Brain pericyte (primary cell): ENCODE measurements at regions not wholly inside any gene's neighbourhood (a gene's known extent, or its start where the extent isn't known, plus 50 kb on each side); places are given as distances from the start of the nearest gene placed in this dataset.
"Not testable (repeated sequence)": the region's sequence is repeated elsewhere in the genome, so short reads cannot be mapped to it uniquely, and the experiment has no call there.

Experiments used
- DNase-seq: peaks from one replicate; pipeline ENCODE4 v3.0.0-alpha.2; 2012; ENCODE audit warnings: low read depth, low spot score

DNA sequence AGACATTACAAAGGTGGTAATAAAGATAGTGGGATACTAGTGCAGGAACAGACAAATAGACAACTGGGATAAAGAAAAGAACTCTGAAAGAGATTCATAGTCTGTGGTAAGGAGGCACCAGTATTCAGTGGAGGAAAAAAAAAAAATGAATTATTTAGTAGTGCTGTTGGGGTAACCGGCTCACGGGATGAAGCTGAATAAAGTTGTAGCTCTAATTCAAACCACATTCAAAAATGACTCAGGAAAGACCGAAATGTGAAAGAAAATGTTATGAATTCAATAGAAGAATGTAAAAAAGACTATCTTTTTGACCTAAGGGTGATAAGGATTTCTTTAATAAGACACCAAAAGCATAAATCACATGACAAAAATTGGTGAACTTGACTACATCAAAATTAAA is 83.1 kb upstream of the HABP2 start:
- no peak for DNase-seq

DNA sequence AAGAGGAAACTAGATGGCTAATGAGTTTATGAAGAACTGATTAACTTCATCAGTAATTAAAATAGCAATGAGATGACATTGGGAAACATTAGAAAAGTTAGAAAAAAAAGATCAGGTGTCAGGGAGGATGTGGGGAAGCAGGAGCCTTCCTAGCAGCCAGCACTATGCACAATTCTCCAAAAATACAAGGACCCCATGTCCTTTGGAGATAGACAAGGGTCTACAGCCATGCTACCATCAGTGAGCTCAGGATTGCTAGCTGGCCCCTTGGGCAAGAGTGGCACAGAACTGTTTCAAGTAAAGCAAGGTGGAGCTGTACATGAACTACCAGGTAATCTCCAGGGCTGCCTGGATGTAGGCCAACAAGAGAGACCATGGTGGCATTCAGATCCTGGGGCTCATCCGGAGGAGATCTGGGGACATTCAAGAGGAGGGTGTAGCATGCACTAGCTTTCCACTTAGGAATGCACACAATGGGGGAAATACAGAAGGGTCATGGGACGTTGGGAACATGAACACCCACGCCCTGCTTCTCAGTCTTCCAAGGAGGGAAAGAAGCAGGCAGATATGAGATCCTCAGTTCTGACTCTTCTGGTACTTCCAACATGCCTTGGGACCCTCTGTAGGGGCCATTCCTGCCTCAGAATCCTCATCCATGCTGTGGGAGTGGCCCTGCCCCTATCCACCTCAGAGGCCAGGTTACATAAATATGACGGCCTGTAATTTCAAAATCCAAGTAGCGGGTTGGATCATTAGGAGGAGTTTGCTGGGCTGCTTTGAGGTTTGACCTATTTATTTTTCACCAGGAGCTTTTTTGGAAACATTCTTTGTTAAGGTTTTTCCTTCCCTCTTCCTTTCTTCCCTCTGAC is 82.2 kb upstream of the HABP2 start:
- no peak for DNase-seq

DNA sequence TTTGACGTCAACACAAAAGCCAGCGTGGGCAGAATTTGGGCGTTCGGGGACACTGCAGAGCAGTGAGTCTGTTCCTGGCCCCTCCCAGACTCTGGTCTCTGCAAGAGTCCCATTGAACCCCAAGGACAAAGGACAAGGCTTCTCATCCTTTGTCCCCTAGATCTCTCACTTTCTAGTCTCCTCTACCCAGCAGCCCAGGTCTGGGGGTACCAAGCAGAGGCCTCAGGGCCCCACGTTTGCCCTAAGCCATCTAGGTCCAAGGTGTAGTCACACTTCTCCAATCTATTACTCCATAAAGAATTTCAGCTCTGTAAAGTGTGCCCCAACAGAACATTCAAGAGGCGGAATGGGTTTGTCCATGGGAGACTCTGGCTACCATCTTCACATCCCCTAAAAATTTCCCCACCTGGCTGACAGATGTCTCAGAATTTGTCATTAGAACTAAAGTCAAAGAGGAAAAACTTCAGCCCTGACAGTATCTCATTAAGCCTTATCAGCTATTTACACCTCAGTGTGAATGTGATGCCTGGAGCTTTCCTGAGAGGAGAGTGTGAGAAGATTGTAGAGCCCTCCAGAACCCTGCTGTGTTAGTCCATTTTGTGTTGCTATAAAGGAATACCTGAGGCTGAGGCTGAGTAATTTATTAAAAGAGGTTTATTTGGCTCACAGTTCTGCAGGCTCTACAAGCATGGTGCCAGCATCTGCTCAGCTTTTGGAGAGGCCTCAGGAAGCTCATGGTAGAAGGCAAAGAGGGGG is 81.4 kb upstream of the HABP2 start:
- no peak for DNase-seq

DNA sequence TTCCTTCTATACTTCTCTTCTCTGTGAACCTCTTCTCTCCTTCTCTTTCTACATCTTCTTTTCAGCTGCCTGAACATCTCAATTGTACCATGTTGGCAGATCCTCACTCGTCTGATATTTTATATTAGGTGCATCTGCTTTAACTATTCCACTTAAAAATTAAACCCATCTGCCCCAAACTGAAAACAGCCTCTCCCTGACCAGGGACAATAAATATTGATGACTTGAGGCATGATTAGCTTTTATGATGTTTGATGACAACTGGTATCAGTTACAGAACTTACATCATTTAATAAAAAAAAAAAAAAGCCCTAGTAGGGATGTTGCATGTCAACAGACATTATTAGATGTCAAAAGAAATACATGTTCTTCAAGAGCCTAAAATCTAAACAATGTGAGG is 79.8 kb upstream of the HABP2 start:
- DNase-seq = no peak

DNA sequence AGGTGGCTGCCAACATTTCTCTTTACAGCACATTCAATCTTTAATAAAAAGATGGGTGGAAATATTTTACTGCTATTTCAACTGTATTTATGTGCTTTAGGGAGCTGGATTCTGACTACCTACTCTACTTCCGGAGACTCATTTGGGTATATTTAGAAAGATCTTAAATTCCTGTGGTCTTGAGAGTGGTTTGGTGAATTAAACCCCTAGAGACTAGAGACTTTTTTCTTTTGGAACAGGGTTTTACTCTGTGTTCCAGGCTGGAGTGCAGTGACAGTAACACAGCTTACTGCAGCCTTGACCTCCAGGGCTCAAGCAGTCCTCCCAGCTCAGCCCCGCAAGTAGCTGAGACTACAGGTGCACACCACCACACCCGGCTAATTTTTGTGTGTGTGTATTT is 79.0 kb upstream of the HABP2 start:
- no peak for DNase-seq

DNA sequence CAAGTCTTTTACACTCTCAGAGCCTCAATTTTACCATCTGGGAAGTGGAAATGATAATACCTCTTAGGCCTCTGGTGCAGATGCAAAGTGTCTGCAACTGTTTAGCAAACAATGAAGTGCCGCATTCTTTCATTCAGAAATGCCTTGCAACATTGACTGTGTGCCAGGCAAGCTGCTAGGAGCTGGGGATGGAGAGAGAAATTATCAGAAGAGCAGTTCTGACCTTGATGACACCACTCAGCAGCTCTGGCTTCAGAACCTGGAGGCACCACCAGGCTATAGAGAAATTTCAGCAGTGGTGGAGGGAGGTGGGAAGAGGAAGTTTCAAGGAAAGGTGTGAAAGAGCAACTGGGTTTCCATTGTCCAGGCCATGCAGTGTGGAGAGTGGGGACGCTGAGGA is 78.1 kb upstream of the HABP2 start:
- DNase-seq = no peak

DNA sequence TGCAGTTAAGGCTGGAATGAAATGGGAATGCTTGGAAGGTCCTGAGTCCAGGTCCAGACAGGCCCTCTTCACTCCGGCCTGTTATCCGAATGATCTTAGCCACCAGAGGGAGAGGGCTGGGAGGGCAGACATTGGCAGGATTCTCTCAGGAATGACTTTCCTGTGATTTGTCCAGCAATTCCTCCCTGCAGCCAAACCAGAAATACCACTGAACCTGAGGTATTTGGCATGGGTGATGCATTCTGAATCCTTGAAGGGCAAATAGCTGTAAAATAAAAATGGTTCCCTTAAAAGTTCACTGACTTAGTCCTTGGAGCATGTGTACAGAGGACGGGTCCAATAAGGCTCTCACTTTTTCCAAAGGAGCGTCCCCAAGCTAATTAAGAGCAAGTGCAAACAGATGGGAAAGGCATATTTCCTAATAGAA is 77.5 kb upstream of the HABP2 start:
- DNase-seq = no peak

DNA sequence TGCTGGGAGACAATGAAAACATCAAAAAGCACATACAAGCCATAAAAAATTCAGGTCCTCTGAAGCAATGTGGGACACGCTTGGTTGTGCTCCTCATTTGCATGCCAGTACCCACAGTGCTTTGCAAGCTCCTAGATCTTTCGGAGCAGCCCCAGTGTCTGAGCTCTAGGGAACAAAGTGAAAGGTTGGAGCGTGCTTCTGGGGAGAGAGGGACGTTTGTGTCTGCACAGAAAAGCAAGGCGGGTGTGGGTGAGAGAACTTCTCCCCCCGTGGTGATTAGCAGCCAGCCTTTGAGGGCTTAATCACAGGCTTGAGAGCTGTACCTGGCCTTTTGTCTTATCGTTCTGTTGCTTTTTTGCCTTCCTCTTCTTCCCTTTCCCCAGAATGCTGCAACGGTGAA is 76.7 kb upstream of the HABP2 start:
- DNase-seq = no peak

DNA sequence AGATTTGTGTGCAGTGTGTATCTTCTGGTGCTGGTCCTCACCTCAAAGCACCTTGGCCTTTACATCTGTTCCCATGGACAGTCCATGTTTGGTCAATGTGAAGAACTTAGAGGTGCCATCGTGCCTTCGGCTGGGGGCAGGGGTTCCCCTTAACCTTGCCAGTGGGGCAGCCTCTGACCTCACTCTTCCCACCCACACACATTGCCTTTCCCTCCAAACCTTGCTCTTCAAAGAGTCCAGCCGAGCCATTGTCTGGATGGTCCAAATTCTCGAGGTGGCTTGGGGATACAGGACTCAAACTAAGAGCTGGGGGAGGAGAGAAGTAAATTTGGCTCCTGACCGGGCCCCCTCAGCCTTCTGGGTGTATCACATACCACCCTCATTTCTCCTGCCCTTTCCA is 76.2 kb upstream of the HABP2 start:
- no peak for DNase-seq

DNA sequence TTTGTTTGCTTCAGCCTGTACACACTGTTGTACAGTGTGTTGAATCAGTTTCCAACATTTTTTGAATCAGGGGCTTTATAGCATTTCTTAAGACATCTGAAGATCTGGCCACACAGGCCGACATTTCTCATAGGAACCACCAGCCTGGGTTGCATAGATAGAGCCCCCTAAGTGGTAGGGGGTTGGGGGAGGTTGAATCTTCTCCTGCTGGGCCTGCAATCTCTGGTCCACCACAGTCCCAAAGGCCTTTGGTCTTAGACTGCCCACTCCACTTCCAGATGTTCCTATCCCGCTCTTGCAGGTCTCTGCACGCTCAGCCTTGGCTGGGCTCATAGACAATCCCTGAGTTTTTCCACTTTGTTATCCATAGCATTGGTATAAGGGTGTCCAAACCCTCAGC is 75.4 kb upstream of the HABP2 start:
- DNase-seq = no peak

DNA sequence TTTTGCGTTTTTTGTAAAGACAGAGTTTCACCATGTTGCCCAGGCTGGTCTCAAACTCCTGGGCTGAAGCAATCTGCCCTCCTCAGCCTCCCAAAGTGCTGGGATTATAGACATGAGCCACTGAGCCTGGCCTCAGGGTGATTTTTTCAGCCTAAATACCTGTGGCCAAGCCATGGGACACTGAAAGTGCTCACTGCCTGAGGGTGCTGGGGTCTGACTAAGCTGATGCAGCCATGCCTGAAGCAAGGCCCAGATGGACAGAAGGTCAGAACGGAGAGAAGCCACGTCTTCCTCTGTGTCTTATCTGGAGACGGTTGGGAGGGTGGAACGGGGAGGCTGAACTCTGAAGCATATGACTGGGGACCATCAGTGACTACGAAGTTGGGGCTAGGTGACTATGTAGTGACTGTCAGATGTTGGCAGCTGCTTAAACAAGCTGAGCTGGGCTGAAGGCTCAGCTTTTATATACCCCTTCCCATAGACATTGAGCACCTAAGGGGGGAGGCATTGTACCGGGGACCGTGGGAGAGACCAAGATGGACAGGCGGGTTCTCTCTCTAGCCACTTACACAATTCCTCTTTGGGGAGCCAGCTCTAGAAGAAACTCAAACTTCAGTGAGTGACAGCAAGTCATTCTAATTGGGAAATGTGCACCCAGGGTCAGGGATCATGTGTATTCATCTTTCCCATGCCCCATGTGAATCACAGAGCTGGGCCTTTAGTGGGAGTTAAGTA is 73.3 kb upstream of the HABP2 start:
- DNase-seq = no peak

DNA sequence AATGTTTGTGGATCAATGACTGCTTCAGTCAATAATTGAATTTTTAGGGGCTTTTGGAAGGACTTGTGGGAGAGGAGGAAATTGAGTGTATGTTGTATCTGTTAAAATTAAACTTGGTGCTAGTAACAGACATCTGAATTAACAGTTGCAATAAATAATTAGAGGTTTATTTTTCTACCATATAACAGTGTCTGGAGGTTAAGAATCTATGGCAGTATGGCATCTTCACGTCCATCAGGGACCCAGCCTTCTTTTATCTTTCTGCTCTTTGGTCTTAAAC is 72.8 kb upstream of the HABP2 start:
- no peak for DNase-seq

DNA sequence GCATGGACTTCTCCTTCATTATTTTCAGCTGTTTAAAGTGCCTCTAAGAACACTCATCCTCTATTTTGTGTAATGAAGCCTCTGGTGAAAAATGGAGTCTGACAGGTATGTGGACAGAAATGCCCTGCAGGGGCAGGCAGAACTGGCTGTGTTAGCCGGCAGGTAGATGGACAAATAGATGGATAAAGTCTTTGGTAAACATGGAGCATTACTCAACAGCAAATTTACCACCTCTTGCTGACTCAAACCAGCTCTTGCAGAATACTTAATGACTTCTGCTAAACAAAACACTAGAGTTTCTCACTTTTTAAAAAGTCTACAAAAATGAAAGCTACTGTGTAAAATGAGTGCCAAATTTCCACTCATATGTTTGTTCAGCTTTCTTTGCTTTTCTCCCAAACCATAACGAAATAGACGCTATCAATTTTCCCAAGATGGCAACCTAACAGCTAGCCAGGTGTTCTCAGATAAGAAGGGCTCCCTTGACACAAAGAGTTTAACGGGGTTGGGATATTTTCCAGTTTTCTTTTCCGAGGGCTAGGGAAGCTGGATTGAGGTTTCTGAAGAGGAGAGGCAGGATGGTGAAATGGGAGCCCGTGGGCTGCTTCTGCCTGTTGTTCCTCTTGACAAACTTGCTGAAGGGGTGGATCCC is 71.9 kb upstream of the HABP2 start:
- DNase-seq = no peak

DNA sequence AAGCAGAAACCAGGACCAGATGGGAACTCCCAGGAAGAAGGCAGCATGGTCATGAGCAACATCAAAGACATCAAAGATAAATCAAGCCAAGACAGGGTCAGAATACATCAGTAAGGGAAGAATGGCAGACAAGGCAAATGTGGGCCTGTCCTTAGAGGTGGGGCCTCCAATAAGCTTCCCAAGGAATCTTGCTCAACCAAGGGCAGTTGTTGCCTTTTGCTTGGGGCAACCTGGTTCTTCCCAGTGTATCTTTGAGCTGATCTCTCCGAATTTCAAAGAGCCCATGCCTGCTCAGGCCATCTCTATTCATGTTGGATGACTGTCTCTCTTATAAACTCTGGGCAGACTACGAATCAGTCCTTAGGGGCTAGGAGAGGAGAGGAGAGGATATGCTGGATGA is 68.4 kb upstream of the HABP2 start:
- no peak for DNase-seq

DNA sequence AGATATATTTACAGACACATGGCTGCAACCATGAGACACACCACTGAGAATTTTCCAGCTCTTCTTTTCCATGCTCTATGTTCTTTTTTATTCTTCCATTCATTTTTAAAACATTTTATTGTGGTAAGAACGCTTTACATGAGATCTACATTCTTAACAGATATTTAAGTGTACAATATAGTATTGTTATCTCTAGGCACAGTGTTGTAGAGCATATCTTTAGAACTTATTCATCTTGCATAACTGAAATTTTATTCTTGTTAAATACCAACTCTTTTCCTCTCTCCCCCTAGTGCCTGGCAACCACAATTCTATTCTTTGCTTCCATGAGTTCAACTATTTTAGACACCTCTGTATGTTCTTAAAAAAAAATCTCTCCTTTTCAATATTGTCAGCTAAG is 67.1 kb upstream of the HABP2 start:
- no peak for DNase-seq

DNA sequence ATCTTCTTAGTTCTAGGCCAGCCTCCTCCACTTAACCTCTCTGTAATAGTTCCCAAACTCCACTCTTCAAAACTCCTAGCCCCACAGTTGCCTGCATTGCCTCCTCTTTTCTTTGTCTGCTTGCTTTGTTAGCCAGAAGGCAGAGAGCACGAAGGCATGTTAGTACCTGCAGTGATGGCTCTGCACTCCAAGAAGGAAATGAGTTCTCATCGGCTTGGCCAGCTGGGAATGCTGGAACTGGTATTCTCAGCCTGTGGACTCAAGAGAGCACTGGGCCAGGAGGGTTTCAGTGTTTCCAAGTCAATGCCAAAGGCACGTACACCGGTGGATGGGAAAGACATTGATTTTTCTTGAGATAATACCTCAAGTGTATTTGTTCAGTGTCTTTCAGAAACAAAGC is 66.3 kb upstream of the HABP2 start:
- DNase-seq = no peak

DNA sequence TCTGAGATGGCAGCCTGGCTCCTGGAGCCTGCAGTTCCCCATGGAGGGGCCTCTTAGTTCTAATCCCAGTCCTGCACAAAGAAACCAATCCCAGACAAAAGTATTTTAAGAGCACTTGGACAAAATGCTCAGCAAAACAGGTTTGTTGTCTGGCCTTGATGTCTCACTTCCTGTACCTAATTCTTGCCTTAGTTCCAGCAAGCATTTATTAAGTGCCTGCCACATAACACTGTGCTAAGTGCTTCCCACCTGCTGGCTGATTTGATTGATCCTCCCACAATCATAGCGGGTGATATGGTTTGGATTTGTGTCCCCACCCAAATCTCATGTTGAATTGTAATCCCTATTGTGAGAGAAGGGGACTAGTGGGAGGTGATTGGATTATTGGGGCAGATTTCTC is 65.7 kb upstream of the HABP2 start:
- DNase-seq = no peak

DNA sequence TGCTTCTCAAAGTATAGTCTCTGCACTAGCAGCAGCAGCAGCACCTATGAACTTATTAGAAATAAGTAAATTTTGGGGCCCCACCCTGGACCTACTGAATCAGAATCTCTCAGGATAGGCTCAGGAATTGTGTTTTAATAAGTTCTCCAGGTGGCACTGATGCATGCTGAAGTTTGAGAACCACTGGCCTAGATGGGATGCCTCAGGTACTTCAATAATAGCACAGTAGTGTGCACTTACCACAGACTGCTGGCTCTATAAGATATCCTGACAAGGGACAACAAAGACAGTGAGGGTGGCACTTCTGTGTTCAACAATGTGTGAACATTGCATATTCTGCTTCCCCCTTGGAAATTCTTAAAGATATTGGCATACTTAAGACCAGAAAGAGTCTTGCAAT is 64.7 kb upstream of the HABP2 start:
- DNase-seq = no peak

DNA sequence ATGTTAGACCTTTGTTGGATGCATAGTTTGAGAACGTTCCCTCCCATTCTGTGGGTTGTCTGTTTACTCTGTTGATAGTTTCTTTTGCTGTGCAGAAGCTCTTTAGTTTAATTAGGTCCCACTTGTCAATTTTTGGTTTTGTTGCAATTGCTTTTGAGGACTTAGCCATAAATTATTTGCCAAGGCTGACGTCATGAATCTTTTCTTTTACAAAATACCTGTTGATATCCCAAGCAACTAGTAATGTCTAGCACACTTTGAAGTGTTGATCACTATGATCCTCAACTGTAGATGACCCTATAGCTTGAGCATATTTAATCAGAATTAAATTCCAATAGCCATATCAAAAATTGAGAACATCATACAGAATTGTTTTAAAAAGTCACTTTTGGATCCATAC is 63.3 kb upstream of the HABP2 start:
- DNase-seq = not testable (repeated sequence)

DNA sequence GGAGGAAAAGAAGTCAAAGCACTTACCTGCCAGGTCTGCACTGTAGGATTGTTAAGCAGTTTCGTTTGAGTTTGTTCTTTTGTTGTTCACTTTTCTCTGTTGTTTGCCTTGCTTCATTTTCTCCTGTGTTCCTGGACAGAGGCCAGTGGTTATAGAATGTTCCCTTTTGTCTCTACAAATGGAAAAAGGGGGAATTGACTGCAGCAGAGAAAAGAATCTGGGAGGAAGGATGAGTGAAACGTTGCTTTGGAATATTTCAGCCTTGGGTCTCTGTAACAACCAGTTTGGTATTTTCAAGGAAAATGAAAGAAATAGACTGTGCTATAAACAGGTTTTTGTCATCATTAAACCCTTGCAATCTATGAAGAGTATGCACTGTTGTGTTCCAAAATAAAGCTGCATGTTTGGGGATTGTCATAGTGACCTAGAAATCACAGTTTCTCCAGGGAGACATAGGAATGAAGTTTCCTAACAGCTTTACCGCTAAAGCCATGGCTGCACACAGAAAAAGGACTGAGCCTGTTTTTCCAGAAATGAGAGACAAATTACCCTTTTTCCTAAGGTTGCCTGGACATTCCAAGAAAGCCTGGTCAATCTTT is 60.8 kb upstream of the HABP2 start:
- no peak for DNase-seq

DNA sequence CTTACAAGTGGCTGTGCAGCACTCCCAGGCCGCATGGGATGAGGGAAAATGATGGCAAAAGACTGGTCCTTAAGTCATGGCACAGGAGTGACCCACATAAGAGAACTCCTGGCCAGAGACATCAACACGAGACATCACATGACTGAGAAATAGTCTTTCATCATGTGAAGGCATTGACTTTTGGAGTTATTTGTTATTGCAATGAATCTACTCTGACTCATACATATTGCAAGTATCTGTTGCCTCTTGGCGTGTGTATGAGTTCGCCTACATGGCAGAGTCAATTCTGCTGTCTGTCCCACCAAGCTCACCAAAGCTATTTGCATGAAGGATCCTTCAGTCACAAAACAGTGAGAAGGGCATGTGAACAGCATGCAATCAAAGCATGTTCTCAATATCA is 59.7 kb upstream of the HABP2 start:
- no peak for DNase-seq

DNA sequence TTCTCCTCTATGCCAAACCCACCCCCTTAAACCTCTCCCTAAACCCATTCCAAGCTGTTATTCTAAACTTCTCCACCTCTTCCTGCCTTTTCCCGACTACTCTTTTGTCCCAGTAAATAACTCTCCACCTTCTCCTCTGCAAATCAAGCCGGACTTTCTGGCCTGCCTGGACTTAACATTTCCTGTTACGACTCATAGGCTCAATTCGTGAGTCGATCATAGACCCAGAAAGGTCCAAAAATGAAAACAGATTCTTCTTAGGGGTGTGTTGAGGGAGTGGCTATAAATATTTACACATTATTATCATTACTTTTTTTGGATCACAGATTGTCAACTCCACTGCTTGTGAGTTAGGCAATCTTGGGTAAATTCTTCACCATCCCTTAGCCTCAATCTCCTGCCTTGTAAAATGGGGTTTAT is 59.0 kb upstream of the HABP2 start:
- DNase-seq = no peak
